Endothelial cell (in vitro differentiated cells): ENCODE measurements at regions not wholly inside any gene's neighbourhood (a gene's known extent, or its start where the extent isn't known, plus 50 kb on each side); places are given as distances from the start of the nearest gene placed in this dataset.

Experiments
- DNase-seq: peaks from one replicate; pipeline ENCODE4 v3.0.0; 2021; ENCODE audit warnings: low spot score
- H3K27ac Mint-ChIP-seq: one replicate; pipeline ENCODE4 v1.8.0; 2021; ENCODE audit warnings: mixed read lengths, inconsistent platforms; ENCODE audit not compliant: unreplicated experiment
- H3K27me3 Mint-ChIP-seq: one replicate; pipeline ENCODE4 v1.8.0; 2021; ENCODE audit warnings: mild to moderate bottlenecking, moderate library complexity, mixed read lengths, inconsistent platforms; ENCODE audit not compliant: unreplicated experiment
- H3K36me3 Mint-ChIP-seq: one replicate; pipeline ENCODE4 v1.8.0; 2021; ENCODE audit warnings: mild to moderate bottlenecking, low read depth, mixed read lengths, inconsistent platforms; ENCODE audit not compliant: unreplicated experiment
- H3K4me1 Mint-ChIP-seq: one replicate; pipeline ENCODE4 v1.8.0; 2021; ENCODE audit warnings: mild to moderate bottlenecking, mixed read lengths, inconsistent platforms; ENCODE audit not compliant: unreplicated experiment
- H3K4me3 Mint-ChIP-seq: one replicate; pipeline ENCODE4 v1.8.0; 2021; ENCODE audit warnings: mild to moderate bottlenecking, mixed read lengths, inconsistent platforms; ENCODE audit not compliant: unreplicated experiment
- H3K9me3 Mint-ChIP-seq: one replicate; pipeline ENCODE4 v1.8.0; 2021; ENCODE audit warnings: mixed read lengths, inconsistent platforms; ENCODE audit not compliant: unreplicated experiment
- CTCF ChIP-seq: fragments of 200-600 bp; sonication (generic); IDR thresholded peaks from one replicate; pipeline ENCODE4 v1.5.0; 2021; ENCODE audit warnings: antibody characterized with exemption; ENCODE audit not compliant: unreplicated experiment

GRCh38 chrX:38941675-38942074, 140.4 kb downstream of the MID1IP1 start:
- TF ChIP-seq CTCF: no peak
- Mint-ChIP-seq H3K27me3 (no peaks in the 10 kb centered on the region), H3K36me3 (no peaks in the 10 kb centered on the region), H3K27ac (no peak overlapping the region), H3K9me3 (no peaks in the 10 kb centered on the region), H3K4me3 (no peak overlapping the region), H3K4me1 (no peaks in the 10 kb centered on the region)
- no peak for DNase-seq

- DNase-seq: no peak
- Mint-ChIP-seq H3K9me3 (no peaks in the 10 kb centered on the region), H3K27me3 (no peaks in the 10 kb centered on the region), H3K4me3 (no peak overlapping the region), H3K36me3 (no peaks in the 10 kb centered on the region), H3K4me1 (no peaks in the 10 kb centered on the region), H3K27ac (no peak overlapping the region)
- no peak for TF ChIP-seq CTCF
These were observed 141.9 kb downstream of the MID1IP1 start for GRCh38 chrX:38943120-38943519.

GRCh38 chrX:38948046-38948445, 146.8 kb downstream of the MID1IP1 start:
- H3K27me3 Mint-ChIP-seq: no peaks in the 10 kb centered on the region
- DNase-seq: no peak
- no peaks in the 10 kb centered on the region for H3K4me1 Mint-ChIP-seq
- TF ChIP-seq CTCF: no peak
- H3K27ac Mint-ChIP-seq: no peak overlapping the region
- no peaks in the 10 kb centered on the region for H3K9me3 Mint-ChIP-seq
- H3K36me3 Mint-ChIP-seq: no peaks in the 10 kb centered on the region
- no peak overlapping the region for H3K4me3 Mint-ChIP-seq

- Mint-ChIP-seq H3K9me3 (no peaks in the 10 kb centered on the region), H3K27me3 (no peaks in the 10 kb centered on the region), H3K36me3 (no peaks in the 10 kb centered on the region), H3K27ac (no peak overlapping the region), H3K4me3 (no peak overlapping the region), H3K4me1 (no peaks in the 10 kb centered on the region)
- TF ChIP-seq CTCF: no peak
- no peak for DNase-seq
These were observed 153.3 kb downstream of the MID1IP1 start for GRCh38 chrX:38954520-38954919.

GRCh38 chrX:38959736-38960135, 158.5 kb downstream of the MID1IP1 start:
- DNase-seq: no peak
- peaks cover 5% of the 10 kb centered on the region for H3K9me3 Mint-ChIP-seq
- no peak overlapping the region for H3K27ac Mint-ChIP-seq
- peaks cover 4% of the 10 kb centered on the region for H3K36me3 Mint-ChIP-seq
- TF ChIP-seq CTCF: no peak
- H3K27me3 Mint-ChIP-seq: peaks cover 2% of the 10 kb centered on the region
- no peaks in the 10 kb centered on the region for H3K4me1 Mint-ChIP-seq
- H3K4me3 Mint-ChIP-seq: no peak overlapping the region
